IMR-90 (cell line): ENCODE measurements at regions not wholly inside any gene's neighbourhood (a gene's known extent, or its start where the extent isn't known, plus 50 kb on each side); places are given as distances from the start of the nearest gene placed in this dataset.

ENCODE experiments used
- ATAC-seq: fragments of 200-7000 bp; cut with Tn5 transposase; 2 replicates; pipeline ENCODE4 v1.9.1; 2020; ENCODE audit warnings: low read depth, mild to moderate bottlenecking, moderate library complexity
- BruUV-seq: library from RNA; stranded (reverse); fragments of 400-500 nt; replicated peaks from 2 replicates; lab custom pipeline; 2021; lab: Mats Ljungman, UMichigan
- CTCF ChIA-PET: fragments of 300-600 bp; formaldehyde crosslinking; extraction: SDS; loops from one replicate; lab custom pipeline; 2021; ENCODE audit warnings: antibody characterized with exemption; lab: Yijun Ruan, JAX
- POLR2A ChIA-PET: fragments of 300-600 bp; sonication (Branson Sonifier 250); formaldehyde crosslinking; loops from one replicate; lab custom pipeline; 2022; ENCODE audit warnings: antibody characterized with exemption; ENCODE audit not compliant: unreplicated experiment; lab: Charles Lee
- DNase-seq: peaks from one replicate; pipeline ENCODE4 v3.0.0; 2013
- H2AFZ ChIP-seq: replicated peaks from 2 replicates; pipeline ENCODE3; 2013; ENCODE audit warnings: low read length, mild to moderate bottlenecking; ENCODE audit not compliant: poor library complexity
- H2AK5ac ChIP-seq: 2 replicates; pipeline ENCODE4 v1.6.1; 2013; ENCODE audit warnings: low read depth, low read length, inconsistent platforms
- H2AK9ac ChIP-seq: replicated peaks from 2 replicates; pipeline ENCODE3; 2013; ENCODE audit warnings: mild to moderate bottlenecking, low read depth, low read length, moderate library complexity; ENCODE audit not compliant: poor library complexity
- H2BK120ac ChIP-seq: 2 replicates; pipeline ENCODE4 v1.6.1; 2013; ENCODE audit warnings: low read depth, low read length, inconsistent platforms
- H2BK15ac ChIP-seq: 3 replicates; pipeline ENCODE4 v1.6.1; 2013; ENCODE audit warnings: low read depth, low read length, inconsistent platforms
- H2BK20ac ChIP-seq: 2 replicates; pipeline ENCODE4 v1.6.1; 2013; ENCODE audit warnings: low read depth, mild to moderate bottlenecking, inconsistent platforms, low read length, moderate library complexity
- H2BK5ac ChIP-seq: 2 replicates; pipeline ENCODE4 v1.6.1; 2013; ENCODE audit warnings: mild to moderate bottlenecking, low read depth, low read length, inconsistent platforms; ENCODE audit not compliant: poor library complexity, severe bottlenecking
- H3K14ac ChIP-seq: replicated peaks from 2 replicates; pipeline ENCODE4 v1.6.1; 2013; ENCODE audit warnings: low read depth, low read length, inconsistent platforms
- H3K18ac ChIP-seq: 2 replicates; pipeline ENCODE4 v1.6.1; 2013; ENCODE audit warnings: low read depth, low read length, control low read depth
- H3K23ac ChIP-seq: 2 replicates; pipeline ENCODE4 v1.6.1; 2013; ENCODE audit warnings: low read depth, low read length, inconsistent platforms
- H3K27ac ChIP-seq: 2 replicates; pipeline ENCODE4 v1.5.1; 2013; ENCODE audit warnings: mild to moderate bottlenecking, control low read depth, low read length; ENCODE audit not compliant: insufficient read depth
- H3K27me3 ChIP-seq: 2 replicates; pipeline ENCODE4 v1.6.1; 2013; ENCODE audit warnings: low read length; ENCODE audit not compliant: control insufficient read depth, insufficient read depth
- H3K36me3 ChIP-seq: 2 replicates; pipeline ENCODE4 v1.6.1; 2013; ENCODE audit warnings: low read length, mixed read lengths; ENCODE audit not compliant: control insufficient read depth, insufficient read depth
- H3K4ac ChIP-seq: 2 replicates; pipeline ENCODE4 v1.6.1; 2013; ENCODE audit warnings: low read depth, low read length, inconsistent platforms
- H3K4me1 ChIP-seq: 2 replicates; pipeline ENCODE4 v1.6.1; 2013; ENCODE audit warnings: low read length, mixed read lengths; ENCODE audit not compliant: control insufficient read depth, insufficient read depth
- H3K4me2 ChIP-seq: 2 replicates; pipeline ENCODE4 v1.6.1; 2013; ENCODE audit warnings: low read depth, mild to moderate bottlenecking, control low read depth, low read length, moderate library complexity
- H3K4me3 ChIP-seq: 2 replicates; pipeline ENCODE4 v1.5.1; 2013; ENCODE audit warnings: low read depth, mild to moderate bottlenecking, control low read depth, low read length, moderate library complexity; ENCODE audit not compliant: insufficient read depth
- H3K56ac ChIP-seq: 2 replicates; pipeline ENCODE4 v1.6.1; 2013; ENCODE audit warnings: low read length, inconsistent platforms; ENCODE audit not compliant: insufficient read depth; ENCODE audit errors: extremely low read depth
- H3K79me1 ChIP-seq, 2 experiments: 2 replicates each; pipeline ENCODE4 v1.6.1; 2013; ENCODE audit warnings: low read length in 2 of 2, inconsistent platforms in 1 of 2, low read depth in 1 of 2
- H3K9ac ChIP-seq: 2 replicates; pipeline ENCODE4 v1.6.1; 2013; ENCODE audit warnings: low read depth, low read length, control low read depth
- H3K9me1 ChIP-seq: 2 replicates; pipeline ENCODE4 v1.6.1; 2013; ENCODE audit warnings: low read length, inconsistent platforms; ENCODE audit not compliant: insufficient read depth
- H3K9me3 ChIP-seq: 2 replicates; pipeline ENCODE4 v1.6.1; 2013; ENCODE audit warnings: low read length; ENCODE audit not compliant: control insufficient read depth, insufficient read depth
- H4K20me1 ChIP-seq: 2 replicates; pipeline ENCODE4 v1.6.1; 2013; ENCODE audit warnings: low read length, inconsistent platforms; ENCODE audit not compliant: insufficient read depth
- H4K5ac ChIP-seq: 2 replicates; pipeline ENCODE4 v1.6.1; 2013; ENCODE audit warnings: mild to moderate bottlenecking, low read depth, low read length, control low read depth
- H4K8ac ChIP-seq, 2 experiments: 2 replicates each; pipeline ENCODE4 v1.6.1; 2013; ENCODE audit warnings: low read depth in 2 of 2, low read length in 2 of 2, control low read depth in 1 of 2, inconsistent platforms in 1 of 2
- H4K91ac ChIP-seq: 2 replicates; pipeline ENCODE4 v1.6.1; 2013; ENCODE audit warnings: low read depth, low read length, inconsistent platforms; ENCODE audit not compliant: insufficient read depth
- BHLHE40 ChIP-seq: fragments of 150-350 bp; IDR thresholded peaks from 2 replicates; pipeline ENCODE4 v1.6.1; 2016; ENCODE audit warnings: mild to moderate bottlenecking, low read depth, low read length
- CHD1 ChIP-seq: IDR thresholded peaks from 2 replicates; pipeline ENCODE4 v1.6.1; 2012; ENCODE audit warnings: low read depth, low read length, improper control_type of control experiment
- ELK1 ChIP-seq: fragments of 150-350 bp; IDR thresholded peaks from 2 replicates; pipeline ENCODE4 v1.6.1; 2016; ENCODE audit warnings: low read depth, mild to moderate bottlenecking, low read length, moderate library complexity, borderline replicate concordance
- MAFK ChIP-seq: IDR thresholded peaks from 2 replicates; pipeline ENCODE4 v1.6.1; 2012; ENCODE audit warnings: low read depth, low read length, improper control_type of control experiment
- MAZ ChIP-seq: IDR thresholded peaks from 2 replicates; pipeline ENCODE4 v1.6.1; 2012; ENCODE audit warnings: low read depth, mild to moderate bottlenecking, low read length, improper control_type of control experiment, moderate library complexity, borderline replicate concordance
- POLR2A ChIP-seq: IDR thresholded peaks from 2 replicates; pipeline ENCODE4 v1.6.1; 2012; ENCODE audit warnings: mild to moderate bottlenecking, low read depth, low read length
- RAD21 ChIP-seq: IDR thresholded peaks from 2 replicates; pipeline ENCODE4 v1.6.1; 2012; ENCODE audit warnings: low read length, improper control_type of control experiment
- RCOR1 ChIP-seq: IDR thresholded peaks from 2 replicates; pipeline ENCODE4 v1.6.1; 2012; ENCODE audit warnings: mild to moderate bottlenecking, low read length, improper control_type of control experiment; ENCODE audit not compliant: insufficient replicate concordance
- SMC3 ChIP-seq: fragments of 150-350 bp; IDR thresholded peaks from 2 replicates; pipeline ENCODE4 v1.6.1; 2016; ENCODE audit warnings: low read depth, mild to moderate bottlenecking, antibody characterized with exemption, low read length, moderate library complexity
- USF2 ChIP-seq: fragments of 150-350 bp; IDR thresholded peaks from 2 replicates; pipeline ENCODE4 v1.6.1; 2017; ENCODE audit warnings: mild to moderate bottlenecking, antibody characterized with exemption, low read length, low read depth
- WGBS, 2 experiments: methylation state at CpG; one replicate each; pipeline versions ENCODE4 v1.1.5 to v1.1.7; 2013; ENCODE audit warnings: missing lambda C conversion rate in 2 of 2; ENCODE audit not compliant: insufficient read length in 1 of 2; ENCODE audit errors: extremely low coverage in 2 of 2; 5-methylcytosine and 5-hydroxymethylcytosine counted together
- dilution Hi-C: fragments of 300-500 bp; cut with HindIII; formaldehyde crosslinking; loops from one replicate; pipeline ENCODE4 v1.14.3; 2018; ENCODE audit warnings: low sequenced_read_pairs; ENCODE audit not compliant: unreplicated experiment
- in situ Hi-C: fragments of 300-500 bp; cut with MboI; formaldehyde crosslinking; loops from 3 replicates; pipeline ENCODE4 v1.14.3; 2019; ENCODE audit warnings: low sequenced_read_pairs, inconsistent platforms, mixed read lengths
- intact Hi-C: fragments of 100-400 bp; cut with micrococcal nuclease; formaldehyde crosslinking; loops from 2 replicates; pipeline ENCODE4 v1.10.0; 2022

- intact Hi-C loops (no loop called here), dilution Hi-C loops (no loop called here), in situ Hi-C loops (no loop called here)
- no peak overlapping the region for H2AK5ac ChIP-seq
- H3K9me3 ChIP-seq: peaks cover 10% of the 10 kb centered on the region
- no peak overlapping the region for H2BK15ac ChIP-seq
- H2BK120ac ChIP-seq: no peak overlapping the region
- no peak overlapping the region for H4K5ac ChIP-seq
- POLR2A ChIA-PET: no interaction called here
- H3K18ac ChIP-seq: no peak overlapping the region
- H3K23ac ChIP-seq: no peak overlapping the region
- H3K4me1 ChIP-seq: no peaks in the 10 kb centered on the region
- H3K9me1 ChIP-seq: no peaks in the 10 kb centered on the region
- no peak overlapping the region for H4K91ac ChIP-seq
- H2BK20ac ChIP-seq: no peak overlapping the region
- CTCF ChIA-PET: no interaction called here
- ATAC-seq (no peak), DNase-seq (no peak)
- H3K4ac ChIP-seq: no peak overlapping the region
- WGBS, 2 experiments: no CpG with 5 or more reads among the region's 2 CpGs
- H3K4me2 ChIP-seq: no peak overlapping the region
- no peaks in the 10 kb centered on the region for H3K36me3 ChIP-seq
- no peak overlapping the region for H3K9ac ChIP-seq
- no peak overlapping the region for H3K14ac ChIP-seq
- H3K56ac ChIP-seq: no peak overlapping the region
- no peaks in the 10 kb centered on the region for H3K27me3 ChIP-seq
- H4K20me1 ChIP-seq: no peaks in the 10 kb centered on the region
- BruUV-seq: no TSS peak
- H2AK9ac ChIP-seq: no peak overlapping the region
- H2AFZ ChIP-seq: no peak overlapping the region
- no peak overlapping the region for H4K8ac ChIP-seq
- H2BK5ac ChIP-seq: no peak overlapping the region
- no peak overlapping the region for H3K27ac ChIP-seq
- no peak overlapping the region for H3K4me3 ChIP-seq
- no peaks in the 10 kb centered on the region for H3K79me1 ChIP-seq
- TF ChIP-seq MAZ: no peak
- TF ChIP-seq MAFK: no peak
- no peak for TF ChIP-seq ELK1
- TF ChIP-seq CHD1: no peak
- no peak for TF ChIP-seq RAD21
- TF ChIP-seq BHLHE40: no peak
- no peak for TF ChIP-seq POLR2A
- TF ChIP-seq SMC3: no peak
- no peak for TF ChIP-seq USF2
- no peak for TF ChIP-seq RCOR1
Observed at GRCh38 chr9:119667916-119668315, 298.7 kb upstream of the BRINP1 start.
